GM19351 (cell line): ENCODE measurements at regions not wholly inside any gene's neighbourhood (a gene's known extent, or its start where the extent isn't known, plus 50 kb on each side); places are given as distances from the start of the nearest gene placed in this dataset.

Experiments
- ATAC-seq: cut with Tn5 transposase; IDR thresholded peaks from one replicate; pipeline ENCODE4 v1.9.1; 2021; ENCODE audit warnings: mild to moderate bottlenecking, moderate library complexity; ENCODE audit not compliant: unreplicated experiment

- ATAC-seq, result no peak
These were observed 134.6 kb downstream of the AASDHPPT start for GRCh38 chr11:106212081-106212480.

DNA sequence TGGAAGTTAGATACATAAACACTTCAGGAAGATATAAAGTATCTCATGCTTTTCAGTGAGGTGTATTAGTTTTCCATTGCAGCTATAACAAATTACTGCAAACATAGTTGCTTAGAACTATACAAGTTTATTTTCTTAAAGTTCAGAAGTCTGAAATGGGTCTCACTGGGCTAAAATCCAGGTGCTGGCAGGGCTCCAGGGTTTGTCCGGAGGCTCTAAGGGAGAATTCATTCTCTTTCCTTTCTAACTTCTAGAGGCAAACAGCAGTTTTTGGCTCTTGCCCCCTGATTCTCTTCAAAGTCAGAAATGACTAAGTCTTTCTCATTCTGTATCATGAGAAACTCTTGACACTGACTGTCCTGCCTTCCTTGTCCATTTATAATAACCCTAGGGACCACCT is 138.8 kb downstream of the AASDHPPT start:
- no peak for ATAC-seq

DNA sequence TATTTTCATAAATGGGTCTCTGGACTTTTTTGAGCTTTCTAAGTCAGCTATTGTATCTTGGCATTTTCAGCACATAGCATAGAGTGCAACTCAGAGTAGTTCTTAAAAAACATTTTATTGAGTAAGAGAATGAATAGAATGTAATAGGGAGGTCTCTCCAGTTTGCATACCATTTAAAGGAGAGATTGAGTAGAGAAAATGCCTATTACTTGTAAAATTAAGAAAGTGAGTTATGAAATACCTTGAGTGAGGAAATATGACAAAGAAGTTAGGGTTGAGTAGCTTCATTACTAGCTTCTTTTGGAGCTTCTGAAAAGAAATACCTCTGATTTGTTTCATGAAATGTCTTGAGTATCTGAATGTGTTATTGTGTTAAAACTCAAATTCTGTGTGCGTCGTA is 140.0 kb downstream of the AASDHPPT start:
- no peak for ATAC-seq

DNA sequence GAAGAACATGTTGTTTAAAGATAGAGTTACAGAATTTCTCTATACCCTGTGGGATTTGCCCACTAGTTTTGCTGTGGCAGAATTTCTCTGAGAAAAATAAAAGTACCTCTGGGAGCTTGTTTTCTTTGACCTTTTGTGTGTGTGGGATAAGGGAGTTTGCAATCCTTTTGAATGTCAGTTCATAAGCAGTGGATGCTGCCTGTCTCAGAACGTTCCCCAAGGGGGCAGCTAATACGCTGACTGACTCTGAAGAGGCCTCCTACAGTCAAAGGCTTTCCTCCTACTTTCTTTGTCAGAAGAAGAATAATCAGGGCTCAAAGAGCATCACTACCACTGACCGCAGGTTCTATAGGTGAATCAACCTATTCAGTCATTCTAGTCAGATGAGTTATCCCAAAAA is 140.6 kb downstream of the AASDHPPT start:
- ATAC-seq, result no peak

- ATAC-seq, result no peak
These were observed 145.2 kb downstream of the AASDHPPT start for GRCh38 chr11:106222626-106223025.

GRCh38 chr11:106224172-106224571 is 146.7 kb downstream of the AASDHPPT start:
- no peak for ATAC-seq

DNA sequence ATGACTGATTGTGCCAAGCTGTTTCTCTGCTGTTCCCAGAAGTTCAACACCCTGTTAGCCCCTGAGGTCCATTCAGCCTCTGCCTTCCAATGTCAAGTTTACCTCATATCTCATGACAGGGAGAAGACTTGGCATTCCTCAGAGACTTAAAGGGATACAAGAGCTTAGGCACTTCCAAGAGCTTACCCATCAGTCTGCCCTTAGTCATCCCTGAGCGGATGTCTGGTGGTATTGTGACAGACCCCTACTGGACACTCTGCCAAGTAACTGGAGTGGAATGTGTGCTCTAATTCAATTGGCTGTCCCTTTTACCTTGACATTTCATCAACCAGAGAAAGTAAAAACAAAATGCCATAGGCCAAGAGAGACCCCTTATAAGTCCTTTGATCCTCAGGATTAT is 151.5 kb downstream of the AASDHPPT start:
- no peak for ATAC-seq

DNA sequence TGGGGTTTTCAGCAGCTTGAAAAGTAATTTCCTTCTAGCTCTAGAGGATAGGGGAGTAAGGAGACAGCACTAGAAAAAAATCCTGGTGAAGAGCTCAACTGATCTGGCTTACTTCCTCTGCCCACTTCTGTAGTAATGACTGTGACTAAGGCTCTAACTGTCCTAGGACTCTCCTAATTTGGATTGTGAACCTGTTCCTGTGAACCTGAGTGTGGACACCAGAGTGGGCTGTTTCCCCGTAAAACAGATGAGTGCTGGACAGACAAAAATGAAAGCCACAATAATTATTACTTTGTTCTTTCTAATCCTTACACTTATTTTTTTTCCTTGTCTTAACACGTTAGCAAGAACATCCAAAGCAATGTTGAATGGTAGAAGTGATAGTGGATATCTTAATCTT is 154.1 kb downstream of the AASDHPPT start:
- ATAC-seq, result no peak

DNA sequence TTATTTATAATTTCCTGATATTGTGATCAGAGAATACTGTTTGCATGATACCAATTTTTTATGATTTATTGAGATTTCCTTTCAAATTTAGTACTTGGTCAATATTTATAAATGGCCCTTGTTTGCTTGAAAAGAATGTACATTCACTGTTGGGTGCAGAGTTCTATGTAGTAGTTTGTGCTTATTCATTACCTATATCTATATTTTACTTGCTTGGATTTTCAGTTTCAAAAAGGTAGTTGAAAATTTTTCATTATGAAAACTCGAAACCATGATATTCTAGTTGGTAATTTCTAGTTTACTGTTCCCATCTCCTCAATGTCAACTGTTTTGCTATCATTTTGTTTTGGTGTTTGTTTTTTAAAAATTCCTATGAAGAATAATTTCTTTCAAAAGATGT is 155.7 kb downstream of the AASDHPPT start:
- peak; percentile 52 for ATAC-seq

DNA sequence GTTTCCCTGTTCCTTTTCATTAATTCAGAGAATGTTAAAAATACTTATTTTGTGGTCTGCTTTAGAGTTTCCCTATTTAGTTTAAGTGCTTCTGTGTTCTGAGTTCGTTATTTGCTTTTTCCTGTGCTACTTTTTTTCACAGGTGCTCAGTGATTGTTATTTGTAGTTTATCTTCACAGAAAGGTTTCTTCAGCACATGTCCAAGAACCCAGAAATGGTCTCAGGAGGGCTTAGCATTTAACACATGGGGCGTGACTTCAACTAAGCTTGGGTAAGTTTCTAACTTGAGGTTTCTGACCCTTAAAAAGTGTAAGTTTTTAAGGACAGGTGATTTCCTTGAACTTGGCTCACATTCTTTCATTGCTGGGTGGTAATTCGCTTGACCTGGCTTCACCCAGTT is 157.3 kb downstream of the AASDHPPT start:
- ATAC-seq, result peak; percentile 56

GRCh38 chr11:106236295-106236694 is 158.8 kb downstream of the AASDHPPT start:
- ATAC-seq, result no peak

DNA sequence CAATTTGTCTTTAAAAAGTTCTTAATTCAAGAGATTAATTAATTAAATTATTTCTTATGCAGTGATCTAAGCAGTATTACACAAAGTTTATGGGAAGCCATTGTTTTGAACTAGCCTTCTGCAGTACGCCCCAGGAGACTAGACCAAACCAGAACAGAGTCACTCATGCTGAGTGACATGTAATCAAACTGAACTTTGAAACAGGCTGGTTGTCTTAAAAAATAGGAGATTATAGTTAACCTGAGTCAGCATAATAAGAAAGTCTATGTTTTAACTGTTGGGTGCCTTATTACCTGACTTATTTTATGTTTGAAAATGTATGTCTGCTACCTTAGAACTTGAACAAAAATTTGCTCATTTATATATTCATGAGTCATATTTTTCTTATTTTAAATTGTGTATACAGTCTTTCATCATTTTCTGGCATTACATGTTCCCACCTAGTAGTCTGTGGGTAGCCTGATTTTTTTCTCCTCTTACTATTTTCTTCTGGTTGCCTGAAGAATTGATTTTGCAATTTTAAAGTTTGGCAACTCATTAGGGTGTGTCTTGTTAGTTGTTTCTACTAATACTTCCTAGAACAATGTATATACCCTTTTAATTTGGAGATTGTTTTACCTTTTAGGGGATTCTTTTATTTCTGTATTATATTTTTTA is 161.4 kb downstream of the AASDHPPT start:
- no peak for ATAC-seq

DNA sequence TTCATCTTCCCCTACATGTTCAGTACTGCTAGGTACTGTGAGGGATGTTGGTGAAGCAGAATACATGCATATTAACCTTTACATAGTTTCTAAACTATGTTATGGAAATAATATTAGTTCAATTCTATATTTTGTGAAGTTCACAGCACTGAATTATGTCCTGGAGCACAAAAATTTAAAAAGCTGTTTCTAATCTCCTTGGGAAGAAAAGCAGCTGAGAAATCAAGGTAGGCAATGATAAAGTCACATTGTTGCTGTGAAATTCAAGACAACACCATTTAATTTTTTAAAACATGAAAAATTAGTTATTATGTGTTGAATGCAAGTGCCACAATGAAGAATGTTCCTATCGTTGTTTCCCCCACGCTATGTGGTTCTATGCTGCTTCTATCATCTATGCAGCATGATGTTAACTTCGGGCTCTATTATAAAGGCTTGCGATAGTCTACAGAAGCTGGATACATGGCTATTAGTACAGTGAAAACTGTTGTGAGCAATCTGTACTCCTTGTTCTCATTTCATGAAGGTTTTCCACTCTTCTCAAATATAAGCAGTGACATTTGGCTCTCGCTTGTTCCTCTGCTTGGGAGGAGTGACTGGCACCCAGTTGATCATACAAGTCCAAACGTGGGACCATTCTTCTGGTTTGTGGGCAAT is 164.3 kb downstream of the AASDHPPT start:
- ATAC-seq, result no peak

GRCh38 chr11:106242718-106243415 is 165.4 kb downstream of the AASDHPPT start:
- ATAC-seq, result no peak

GRCh38 chr11:106246495-106246894 is 169.0 kb downstream of the AASDHPPT start:
- ATAC-seq, result no peak

DNA sequence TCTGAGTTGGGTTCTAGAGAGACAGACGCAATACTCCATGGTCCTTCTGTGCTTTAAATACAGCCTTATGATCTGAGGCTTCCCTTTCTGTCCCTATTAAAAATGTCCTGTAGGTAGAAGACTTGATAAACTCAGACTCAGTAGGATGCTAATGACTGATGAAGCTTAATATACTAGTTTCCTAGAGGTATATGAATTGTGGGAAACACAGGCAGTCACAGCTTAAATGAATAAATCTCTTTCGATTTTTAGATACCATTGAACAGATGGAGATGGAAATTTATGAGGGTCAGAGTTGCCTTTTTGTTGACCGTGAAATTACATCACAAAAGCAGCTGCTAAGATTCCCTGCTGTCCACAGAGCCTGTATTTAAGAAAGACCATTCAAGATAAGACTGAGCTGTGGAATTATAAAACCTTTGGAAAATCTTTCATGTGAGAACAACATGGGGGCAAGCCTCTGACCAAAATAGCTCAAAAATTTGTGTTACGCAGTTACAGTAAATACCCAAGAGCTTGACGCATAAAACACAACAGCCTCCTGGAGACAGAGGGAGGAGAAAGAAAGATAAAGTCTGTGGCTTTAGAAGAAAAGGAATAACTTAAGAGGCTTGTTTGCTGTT is 172.3 kb downstream of the AASDHPPT start:
- ATAC-seq, result no peak

GRCh38 chr11:106262852-106263251 is 185.4 kb downstream of the AASDHPPT start:
- ATAC-seq, result no peak

GRCh38 chr11:106263527-106263926 is 186.1 kb downstream of the AASDHPPT start:
- ATAC-seq, result no peak

DNA sequence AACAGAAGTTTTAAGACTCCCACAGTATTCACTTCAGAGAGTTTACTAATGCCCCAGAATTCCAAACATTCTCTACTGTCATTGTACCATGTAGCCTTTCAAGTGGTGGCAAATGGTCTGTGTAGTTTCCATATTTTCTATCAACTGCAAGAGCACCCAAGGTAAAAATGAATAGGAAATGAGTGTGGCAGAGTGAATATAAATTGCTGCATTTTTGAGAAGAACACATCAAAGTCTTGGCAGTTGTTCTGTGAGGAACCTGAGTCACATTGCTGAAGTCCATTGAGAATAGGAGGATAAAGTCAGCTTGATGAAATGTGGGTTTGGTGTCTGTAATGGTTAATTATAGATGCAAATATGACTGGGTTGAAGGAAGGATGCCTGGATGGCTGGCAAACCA is 193.6 kb downstream of the AASDHPPT start:
- no peak for ATAC-seq

DNA sequence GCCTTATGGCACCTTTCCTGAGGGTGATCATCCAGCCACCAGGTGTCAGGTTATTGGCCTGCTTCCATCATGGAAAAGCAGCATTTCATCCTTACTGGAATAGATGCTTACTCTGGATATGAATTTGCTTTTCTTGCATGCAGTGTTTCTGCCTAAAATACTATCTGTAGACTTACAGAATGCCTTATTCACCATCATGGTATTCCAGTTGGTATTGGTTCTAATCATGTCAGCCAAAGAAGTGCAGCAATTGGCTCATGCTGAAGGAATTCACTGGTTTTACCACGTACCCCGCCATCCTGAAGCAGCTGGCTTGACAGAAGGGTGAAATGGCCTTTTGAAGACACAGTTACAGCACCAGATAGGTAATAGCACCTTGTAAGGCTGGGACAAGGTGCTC is 194.2 kb downstream of the AASDHPPT start:
- no peak for ATAC-seq

- ATAC-seq, result no peak
These were observed 197.7 kb downstream of the AASDHPPT start for GRCh38 chr11:106275151-106275550.

- no peak for ATAC-seq
These were observed 198.7 kb downstream of the AASDHPPT start for GRCh38 chr11:106276126-106276525.
